Neural cell (in vitro differentiated cells): ENCODE measurements at regions not wholly inside any gene's neighbourhood (a gene's known extent, or its start where the extent isn't known, plus 50 kb on each side); places are given as distances from the start of the nearest gene placed in this dataset.

Experiments
- EP300 ChIP-seq: fragments of 450-650 bp; conservative IDR thresholded peaks from 2 replicates; pipeline ENCODE4 v1.6.1; 2014; ENCODE audit warnings: antibody characterized with exemption, mild to moderate bottlenecking, moderate library complexity; ENCODE audit not compliant: poor library complexity, severe bottlenecking
- EZH2 ChIP-seq: fragments of 200-600, 300-800 bp; shearing (Covaris generic), sonication (generic); IDR thresholded peaks from 2 replicates; pipeline ENCODE4 v1.6.1; 2014; ENCODE audit warnings: antibody characterized with exemption, low read length, borderline replicate concordance, mild to moderate bottlenecking; ENCODE audit not compliant: insufficient read depth, poor library complexity, severe bottlenecking
- MXI1 ChIP-seq: fragments of 450-650 bp; conservative IDR thresholded peaks from 2 replicates; pipeline ENCODE4 v1.6.1; 2014; ENCODE audit warnings: antibody characterized with exemption, mild to moderate bottlenecking; ENCODE audit not compliant: poor library complexity, severe bottlenecking
- POLR2AphosphoS5 ChIP-seq: IDR thresholded peaks from 2 replicates; pipeline ENCODE4 v1.6.1; 2012
- SMC3 ChIP-seq: fragments of 450-650 bp; conservative IDR thresholded peaks from 2 replicates; pipeline ENCODE4 v1.6.1; 2014; ENCODE audit warnings: antibody characterized with exemption, mild to moderate bottlenecking, moderate library complexity; ENCODE audit not compliant: poor library complexity
- TAF1 ChIP-seq: IDR thresholded peaks from 2 replicates; pipeline ENCODE4 v1.6.1; 2012; ENCODE audit warnings: low read depth
- TF ChIP-seq, protein P1 (sequence below): fragments of 450-650 bp; IDR thresholded peaks from 2 replicates; pipeline ENCODE4 v1.5.1; 2014; ENCODE audit warnings: antibody characterized with exemption, mild to moderate bottlenecking, moderate library complexity; ENCODE audit not compliant: poor library complexity, severe bottlenecking
- TF ChIP-seq, protein P2 (sequence below): IDR thresholded peaks from 2 replicates; pipeline ENCODE4 v1.6.1; 2012; ENCODE audit warnings: borderline replicate concordance

DNA sequence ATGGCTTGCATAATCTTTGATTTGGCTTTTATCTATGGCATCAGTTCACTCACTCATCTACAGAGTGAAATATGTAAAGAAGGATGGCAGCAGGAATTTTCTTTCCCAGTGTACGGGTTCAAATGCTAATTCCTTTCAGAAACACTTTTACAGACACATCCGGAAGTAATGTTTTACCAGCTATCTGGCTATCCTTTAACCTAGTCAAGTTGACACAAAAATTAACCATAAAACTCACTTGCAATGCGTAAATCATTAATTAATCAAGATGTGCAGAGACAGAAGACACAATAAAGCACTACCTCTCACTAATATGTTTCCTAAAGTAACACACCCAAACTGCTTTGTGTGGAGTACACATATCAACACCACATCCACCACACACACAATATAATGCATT lies 378.9 kb upstream of the ANO3 start:
- TF ChIP-seq EZH2 = no peak
- TF ChIP-seq, protein P1, sequence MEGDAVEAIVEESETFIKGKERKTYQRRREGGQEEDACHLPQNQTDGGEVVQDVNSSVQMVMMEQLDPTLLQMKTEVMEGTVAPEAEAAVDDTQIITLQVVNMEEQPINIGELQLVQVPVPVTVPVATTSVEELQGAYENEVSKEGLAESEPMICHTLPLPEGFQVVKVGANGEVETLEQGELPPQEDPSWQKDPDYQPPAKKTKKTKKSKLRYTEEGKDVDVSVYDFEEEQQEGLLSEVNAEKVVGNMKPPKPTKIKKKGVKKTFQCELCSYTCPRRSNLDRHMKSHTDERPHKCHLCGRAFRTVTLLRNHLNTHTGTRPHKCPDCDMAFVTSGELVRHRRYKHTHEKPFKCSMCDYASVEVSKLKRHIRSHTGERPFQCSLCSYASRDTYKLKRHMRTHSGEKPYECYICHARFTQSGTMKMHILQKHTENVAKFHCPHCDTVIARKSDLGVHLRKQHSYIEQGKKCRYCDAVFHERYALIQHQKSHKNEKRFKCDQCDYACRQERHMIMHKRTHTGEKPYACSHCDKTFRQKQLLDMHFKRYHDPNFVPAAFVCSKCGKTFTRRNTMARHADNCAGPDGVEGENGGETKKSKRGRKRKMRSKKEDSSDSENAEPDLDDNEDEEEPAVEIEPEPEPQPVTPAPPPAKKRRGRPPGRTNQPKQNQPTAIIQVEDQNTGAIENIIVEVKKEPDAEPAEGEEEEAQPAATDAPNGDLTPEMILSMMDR = no peak
- TF ChIP-seq POLR2AphosphoS5 = no peak
- no peak for TF ChIP-seq TAF1
- TF ChIP-seq EP300 = no peak
- TF ChIP-seq, protein P2, sequence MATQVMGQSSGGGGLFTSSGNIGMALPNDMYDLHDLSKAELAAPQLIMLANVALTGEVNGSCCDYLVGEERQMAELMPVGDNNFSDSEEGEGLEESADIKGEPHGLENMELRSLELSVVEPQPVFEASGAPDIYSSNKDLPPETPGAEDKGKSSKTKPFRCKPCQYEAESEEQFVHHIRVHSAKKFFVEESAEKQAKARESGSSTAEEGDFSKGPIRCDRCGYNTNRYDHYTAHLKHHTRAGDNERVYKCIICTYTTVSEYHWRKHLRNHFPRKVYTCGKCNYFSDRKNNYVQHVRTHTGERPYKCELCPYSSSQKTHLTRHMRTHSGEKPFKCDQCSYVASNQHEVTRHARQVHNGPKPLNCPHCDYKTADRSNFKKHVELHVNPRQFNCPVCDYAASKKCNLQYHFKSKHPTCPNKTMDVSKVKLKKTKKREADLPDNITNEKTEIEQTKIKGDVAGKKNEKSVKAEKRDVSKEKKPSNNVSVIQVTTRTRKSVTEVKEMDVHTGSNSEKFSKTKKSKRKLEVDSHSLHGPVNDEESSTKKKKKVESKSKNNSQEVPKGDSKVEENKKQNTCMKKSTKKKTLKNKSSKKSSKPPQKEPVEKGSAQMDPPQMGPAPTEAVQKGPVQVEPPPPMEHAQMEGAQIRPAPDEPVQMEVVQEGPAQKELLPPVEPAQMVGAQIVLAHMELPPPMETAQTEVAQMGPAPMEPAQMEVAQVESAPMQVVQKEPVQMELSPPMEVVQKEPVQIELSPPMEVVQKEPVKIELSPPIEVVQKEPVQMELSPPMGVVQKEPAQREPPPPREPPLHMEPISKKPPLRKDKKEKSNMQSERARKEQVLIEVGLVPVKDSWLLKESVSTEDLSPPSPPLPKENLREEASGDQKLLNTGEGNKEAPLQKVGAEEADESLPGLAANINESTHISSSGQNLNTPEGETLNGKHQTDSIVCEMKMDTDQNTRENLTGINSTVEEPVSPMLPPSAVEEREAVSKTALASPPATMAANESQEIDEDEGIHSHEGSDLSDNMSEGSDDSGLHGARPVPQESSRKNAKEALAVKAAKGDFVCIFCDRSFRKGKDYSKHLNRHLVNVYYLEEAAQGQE = no peak
- TF ChIP-seq MXI1 = no peak
- TF ChIP-seq SMC3 = no peak
